Neural progenitor cell (in vitro differentiated cells): ENCODE measurements at regions not wholly inside any gene's neighbourhood (a gene's known extent, or its start where the extent isn't known, plus 50 kb on each side); places are given as distances from the start of the nearest gene placed in this dataset.

Source experiments
- DNase-seq: peaks from one replicate; pipeline ENCODE4 v3.0.0-alpha.2; 2016; ENCODE audit warnings: low spot score
- H2AFZ ChIP-seq: fragments of 200-600 bp; sonication (generic); replicated peaks from 2 replicates; pipeline ENCODE4 v1.6.1; 2016; ENCODE audit warnings: antibody characterized with exemption
- H3F3A ChIP-seq: fragments of 200-600 bp; sonication (generic); 2 replicates; pipeline ENCODE4 v1.6.1; 2016; ENCODE audit warnings: antibody characterized with exemption, low read depth
- H3K27ac ChIP-seq: fragments of 200-600 bp; sonication (generic); 2 replicates; pipeline ENCODE4 v1.5.1; 2016; ENCODE audit warnings: mild to moderate bottlenecking
- H3K27me3 ChIP-seq: fragments of 200-600 bp; sonication (generic); 2 replicates; pipeline ENCODE4 v1.6.1; 2016; ENCODE audit warnings: mild to moderate bottlenecking, moderate library complexity
- H3K36me3 ChIP-seq: fragments of 200-600 bp; sonication (generic); 2 replicates; pipeline ENCODE4 v1.5.1; 2016
- H3K4me1 ChIP-seq: fragments of 200-600 bp; sonication (generic); 2 replicates; pipeline ENCODE4 v1.6.1; 2016; ENCODE audit warnings: mixed run types
- H3K4me2 ChIP-seq: fragments of 200-600 bp; sonication (generic); 2 replicates; pipeline ENCODE4 v1.6.1; 2016
- H3K4me3 ChIP-seq: fragments of 200-600 bp; sonication (generic); 2 replicates; pipeline ENCODE4 v1.5.1; 2016
- H3K79me2 ChIP-seq: fragments of 200-600 bp; sonication (generic); 2 replicates; pipeline ENCODE4 v1.6.1; 2016; ENCODE audit warnings: low read depth
- H3K9ac ChIP-seq: fragments of 200-600 bp; sonication (generic); 2 replicates; pipeline ENCODE4 v1.6.1; 2016
- H3K9me3 ChIP-seq: fragments of 200-600 bp; sonication (generic); 2 replicates; pipeline ENCODE4 v1.5.1; 2016; ENCODE audit warnings: low read depth
- H4K20me1 ChIP-seq: fragments of 200-600 bp; sonication (generic); 2 replicates; pipeline ENCODE4 v1.6.1; 2016; ENCODE audit warnings: low read depth
- H3K27ac Mint-ChIP-seq: 3 replicates; pipeline ENCODE4 v1.8.0; 2021; ENCODE audit warnings: mixed read lengths
- H3K27me3 Mint-ChIP-seq: 2 replicates; pipeline ENCODE4 v1.8.0; 2022; ENCODE audit warnings: low read depth, mild to moderate bottlenecking, inconsistent platforms, moderate library complexity, mixed read lengths; ENCODE audit not compliant: insufficient read depth
- H3K36me3 Mint-ChIP-seq: 3 replicates; pipeline ENCODE4 v1.8.0; 2021; ENCODE audit warnings: mixed read lengths
- H3K4me1 Mint-ChIP-seq: 3 replicates; pipeline ENCODE4 v1.8.0; 2021; ENCODE audit warnings: mixed read lengths
- H3K4me3 Mint-ChIP-seq: 3 replicates; pipeline ENCODE4 v1.8.0; 2021; ENCODE audit warnings: mild to moderate bottlenecking, moderate library complexity, mixed read lengths
- H3K9me3 Mint-ChIP-seq: 3 replicates; pipeline ENCODE4 v1.8.0; 2020; ENCODE audit warnings: mixed read lengths
- CTCF ChIP-seq: fragments of 200-600 bp; sonication (generic); IDR thresholded peaks from 2 replicates; pipeline ENCODE4 v1.5.1; 2017; ENCODE audit warnings: antibody characterized with exemption, mild to moderate bottlenecking
- EZH2 ChIP-seq: fragments of 200-600 bp; sonication (generic); IDR thresholded peaks from 2 replicates; pipeline ENCODE4 v1.6.1; 2017; ENCODE audit warnings: antibody characterized with exemption, mild to moderate bottlenecking, moderate library complexity
- EZH2phosphoT487 ChIP-seq: fragments of 200-600 bp; sonication (generic); IDR thresholded peaks from 2 replicates; pipeline ENCODE4 v1.6.1; 2017; ENCODE audit warnings: antibody characterized with exemption

GRCh38 chr7:149638566-149639320 lies 134.6 kb downstream of the ZNF467 start:
- no peak overlapping the region for H3K27ac Mint-ChIP-seq
- no peak overlapping the region for H3K4me3 ChIP-seq

DNA sequence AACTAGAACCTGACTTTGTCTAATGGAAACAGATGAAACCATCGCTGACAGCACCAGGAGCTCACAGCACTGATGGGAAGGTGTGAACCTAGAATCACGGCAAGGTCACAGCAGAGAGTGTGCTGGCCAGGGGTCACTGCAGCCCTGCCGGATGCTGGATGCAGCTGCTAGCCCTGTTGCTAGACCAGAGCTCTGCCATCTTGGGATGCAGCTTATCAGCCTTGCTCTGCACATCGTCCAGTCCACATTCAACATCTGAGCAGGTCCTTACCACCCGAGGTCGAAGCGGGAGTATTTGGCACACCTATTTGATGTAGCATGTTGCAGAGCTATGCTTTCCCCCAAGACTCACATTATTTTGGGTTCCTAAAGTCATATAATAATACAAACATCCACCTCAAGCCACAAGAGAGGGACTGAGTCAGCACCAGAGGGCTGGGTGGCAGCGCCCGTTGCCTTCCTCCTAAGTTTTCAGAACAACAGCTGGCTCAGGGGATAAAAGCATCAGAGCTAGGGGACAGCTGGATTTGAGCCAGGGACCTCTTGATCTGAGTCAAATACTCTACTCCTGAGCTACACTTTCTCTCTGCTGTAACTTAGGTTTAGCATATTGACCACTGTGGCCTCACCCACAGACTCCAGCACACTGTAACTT lies 135.3 kb downstream of the ZNF467 start:
- Histone ChIP-seq H3F3A (no peaks in the 10 kb centered on the region), H3K4me3 (no peak overlapping the region), H3K9me3 (no peaks in the 10 kb centered on the region), H3K79me2 (no peaks in the 10 kb centered on the region), H3K27ac (no peak overlapping the region), H3K27me3 (peaks cover 19% of the 10 kb centered on the region), H3K9ac (no peak overlapping the region), H4K20me1 (no peaks in the 10 kb centered on the region), H2AFZ (no peak overlapping the region), H3K36me3 (no peaks in the 10 kb centered on the region), H3K4me1 (no peaks in the 10 kb centered on the region), H3K4me2 (no peak overlapping the region)
- DNase-seq, result no peak
- no peaks in the 10 kb centered on the region for H3K36me3 Mint-ChIP-seq
- H3K27ac Mint-ChIP-seq, result no peak overlapping the region
- TF ChIP-seq CTCF (no peak), EZH2phosphoT487 (no peak), EZH2 (no peak)
- no peak overlapping the region for H3K4me3 Mint-ChIP-seq
- H3K4me1 Mint-ChIP-seq, result no peaks in the 10 kb centered on the region
- peaks cover 2% of the 10 kb centered on the region for H3K27me3 Mint-ChIP-seq
- H3K9me3 Mint-ChIP-seq, result no peaks in the 10 kb centered on the region

More at GRCh38 chr7:149638566-149639320, 134.6 kb downstream of the ZNF467 start:
- no peaks in the 10 kb centered on the region for H3K9me3 ChIP-seq
- Mint-ChIP-seq H3K4me1 (no peaks in the 10 kb centered on the region), H3K36me3 (no peaks in the 10 kb centered on the region), H3K9me3 (no peaks in the 10 kb centered on the region), H3K4me3 (no peak overlapping the region), H3K27me3 (peaks cover 2% of the 10 kb centered on the region)
- no peak overlapping the region for H3K27ac ChIP-seq
- H3F3A ChIP-seq, result no peaks in the 10 kb centered on the region
- peaks cover 12% of the 10 kb centered on the region for H3K27me3 ChIP-seq
- H4K20me1 ChIP-seq, result no peaks in the 10 kb centered on the region
- no peaks in the 10 kb centered on the region for H3K36me3 ChIP-seq
- TF ChIP-seq CTCF (no peak), EZH2phosphoT487 (no peak), EZH2 (no peak)
- no peak overlapping the region for H2AFZ ChIP-seq
- no peak overlapping the region for H3K9ac ChIP-seq
- DNase-seq, result no peak
- H3K4me2 ChIP-seq, result no peak overlapping the region
- H3K79me2 ChIP-seq, result no peaks in the 10 kb centered on the region
- H3K4me1 ChIP-seq, result no peaks in the 10 kb centered on the region

GRCh38 chr7:149635561-149636329 lies 137.6 kb downstream of the ZNF467 start:
- no peak for DNase-seq
- Mint-ChIP-seq H3K4me3 (no peak overlapping the region), H3K36me3 (no peaks in the 10 kb centered on the region), H3K27ac (no peak overlapping the region), H3K9me3 (no peaks in the 10 kb centered on the region), H3K4me1 (no peaks in the 10 kb centered on the region), H3K27me3 (peaks cover 2% of the 10 kb centered on the region)
- H3K4me1 ChIP-seq, result no peaks in the 10 kb centered on the region
- no peaks in the 10 kb centered on the region for H4K20me1 ChIP-seq
- H3K27ac ChIP-seq, result no peak overlapping the region
- H3K9me3 ChIP-seq, result no peaks in the 10 kb centered on the region
- H3F3A ChIP-seq, result no peaks in the 10 kb centered on the region
- H3K79me2 ChIP-seq, result no peaks in the 10 kb centered on the region
- TF ChIP-seq CTCF, result no peak
- TF ChIP-seq EZH2, result no peak
- TF ChIP-seq EZH2phosphoT487, result no peak
- no peak overlapping the region for H3K9ac ChIP-seq
- H3K4me2 ChIP-seq, result no peak overlapping the region
- H2AFZ ChIP-seq, result no peak overlapping the region
- peaks cover 42% of the 10 kb centered on the region for H3K27me3 ChIP-seq
- no peak overlapping the region for H3K4me3 ChIP-seq
- no peaks in the 10 kb centered on the region for H3K36me3 ChIP-seq
